ENCODE measurements at regions not wholly inside any gene's neighbourhood (a gene's known extent, or its start where the extent isn't known, plus 50 kb on each side); places are given as distances from the start of the nearest gene placed in this dataset.

DNA sequence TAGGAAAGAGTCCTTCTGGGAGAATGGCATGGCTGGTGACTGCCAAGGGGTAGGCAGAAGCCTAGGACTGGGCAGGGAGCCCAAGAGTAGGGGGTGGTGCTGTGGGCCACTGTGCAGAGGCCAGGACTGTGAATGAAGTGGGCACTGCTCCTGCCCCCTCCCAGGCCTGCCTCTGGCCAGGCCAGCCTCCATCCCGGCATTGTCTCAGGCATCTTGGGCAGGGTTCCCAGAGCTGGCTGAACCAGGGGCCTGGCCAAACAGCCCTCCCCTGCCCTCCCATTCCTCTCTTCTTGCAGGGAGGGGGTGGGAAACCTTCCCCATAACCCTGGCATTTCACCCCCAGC lies 81.6 kb downstream of the MRPL14 start:
- H3K4me1 ChIP-seq (ENCODE audit: insufficient read depth, low read length) = peaks cover 56% of the 10 kb centered on the region
- H3K27ac ChIP-seq (ENCODE audit: extremely low read length, insufficient read depth, low read length) = no peak overlapping the region
- H2AFZ ChIP-seq (ENCODE audit: low read length) = no peak overlapping the region
- no peaks in the 10 kb centered on the region for H3K36me3 ChIP-seq (replicated peaks in 1 of 2; ENCODE audit: control insufficient read depth in 1 of 2, insufficient read depth in 2 of 2, low read length in 2 of 2)
- no peak for ATAC-seq
- no CpG with 5 or more reads among the region's 1 CpG for WGBS (ENCODE audit: low lambda C conversion rate)
- no peaks in the 10 kb centered on the region for H3K9me3 ChIP-seq (ENCODE audit: low read length)
- H3K27me3 ChIP-seq (ENCODE audit: control insufficient read depth in 1 of 2, insufficient read depth in 2 of 2, low read length in 2 of 2) = peaks cover 0 to 17% of the 10 kb centered on the region in 2 experiments; a peak in 3 of 5 replicates
- H3K79me2 ChIP-seq (ENCODE audit: insufficient read depth, low read length) = no peaks in the 10 kb centered on the region
- no peak overlapping the region for H3K4me2 ChIP-seq (ENCODE audit: low read depth, low read length)
- no peak for TF ChIP-seq POLR2G (IDR thresholded peaks at IDR 0.05; ENCODE audit: low read depth, low read length)
- no peak for TF ChIP-seq ZNF432 (CRISPR knock-in tag; IDR thresholded peaks at IDR 0.05; ENCODE audit: borderline replicate concordance)
- TF ChIP-seq, protein P1, sequence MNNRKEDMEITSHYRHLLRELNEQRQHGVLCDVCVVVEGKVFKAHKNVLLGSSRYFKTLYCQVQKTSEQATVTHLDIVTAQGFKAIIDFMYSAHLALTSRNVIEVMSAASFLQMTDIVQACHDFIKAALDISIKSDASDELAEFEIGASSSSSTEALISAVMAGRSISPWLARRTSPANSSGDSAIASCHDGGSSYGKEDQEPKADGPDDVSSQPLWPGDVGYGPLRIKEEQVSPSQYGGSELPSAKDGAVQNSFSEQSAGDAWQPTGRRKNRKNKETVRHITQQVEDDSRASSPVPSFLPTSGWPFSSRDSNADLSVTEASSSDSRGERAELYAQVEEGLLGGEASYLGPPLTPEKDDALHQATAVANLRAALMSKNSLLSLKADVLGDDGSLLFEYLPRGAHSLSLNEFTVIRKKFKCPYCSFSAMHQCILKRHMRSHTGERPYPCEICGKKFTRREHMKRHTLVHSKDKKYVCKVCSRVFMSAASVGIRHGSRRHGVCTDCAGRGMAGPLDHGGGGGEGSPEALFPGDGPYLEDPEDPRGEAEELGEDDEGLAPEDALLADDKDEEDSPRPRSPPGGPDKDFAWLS (CRISPR knock-in tag; IDR thresholded peaks at IDR 0.05; ENCODE audit: borderline replicate concordance) = no peak
- TF ChIP-seq ZBTB38 (CRISPR knock-in tag; IDR thresholded peaks at IDR 0.05) = no peak
- no peak for TF ChIP-seq ZFYVE20 (CRISPR knock-in tag; IDR thresholded peaks at IDR 0.05; ENCODE audit: borderline replicate concordance, low read depth)
- TF ChIP-seq ZFP37 (CRISPR knock-in tag; IDR thresholded peaks at IDR 0.05; ENCODE audit: borderline replicate concordance) = no peak
- no peak for TF ChIP-seq ZNF577 (CRISPR knock-in tag; IDR thresholded peaks at IDR 0.05; ENCODE audit: borderline replicate concordance, low read depth)
- TF ChIP-seq MED13 (CRISPR knock-in tag; IDR thresholded peaks at IDR 0.05) = no peak
- TF ChIP-seq RBAK (CRISPR knock-in tag; IDR thresholded peaks at IDR 0.05) = no peak
- TF ChIP-seq SNRNP70 (IDR thresholded peaks at IDR 0.05; ENCODE audit: low read depth, low read length) = no peak
- TF ChIP-seq, protein P2, sequence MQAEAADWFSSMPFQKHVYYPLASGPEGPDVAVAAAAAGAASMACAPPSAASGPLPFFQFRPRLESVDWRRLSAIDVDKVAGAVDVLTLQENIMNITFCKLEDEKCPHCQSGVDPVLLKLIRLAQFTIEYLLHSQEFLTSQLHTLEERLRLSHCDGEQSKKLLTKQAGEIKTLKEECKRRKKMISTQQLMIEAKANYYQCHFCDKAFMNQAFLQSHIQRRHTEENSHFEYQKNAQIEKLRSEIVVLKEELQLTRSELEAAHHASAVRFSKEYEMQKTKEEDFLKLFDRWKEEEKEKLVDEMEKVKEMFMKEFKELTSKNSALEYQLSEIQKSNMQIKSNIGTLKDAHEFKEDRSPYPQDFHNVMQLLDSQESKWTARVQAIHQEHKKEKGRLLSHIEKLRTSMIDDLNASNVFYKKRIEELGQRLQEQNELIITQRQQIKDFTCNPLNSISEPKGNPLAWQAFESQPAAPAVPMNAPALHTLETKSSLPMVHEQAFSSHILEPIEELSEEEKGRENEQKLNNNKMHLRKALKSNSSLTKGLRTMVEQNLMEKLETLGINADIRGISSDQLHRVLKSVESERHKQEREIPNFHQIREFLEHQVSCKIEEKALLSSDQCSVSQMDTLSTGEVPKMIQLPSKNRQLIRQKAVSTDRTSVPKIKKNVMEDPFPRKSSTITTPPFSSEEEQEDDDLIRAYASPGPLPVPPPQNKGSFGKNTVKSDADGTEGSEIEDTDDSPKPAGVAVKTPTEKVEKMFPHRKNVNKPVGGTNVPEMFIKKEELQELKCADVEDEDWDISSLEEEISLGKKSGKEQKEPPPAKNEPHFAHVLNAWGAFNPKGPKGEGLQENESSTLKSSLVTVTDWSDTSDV (CRISPR knock-in tag; IDR thresholded peaks at IDR 0.05) = no peak
- TF ChIP-seq, protein P3, sequence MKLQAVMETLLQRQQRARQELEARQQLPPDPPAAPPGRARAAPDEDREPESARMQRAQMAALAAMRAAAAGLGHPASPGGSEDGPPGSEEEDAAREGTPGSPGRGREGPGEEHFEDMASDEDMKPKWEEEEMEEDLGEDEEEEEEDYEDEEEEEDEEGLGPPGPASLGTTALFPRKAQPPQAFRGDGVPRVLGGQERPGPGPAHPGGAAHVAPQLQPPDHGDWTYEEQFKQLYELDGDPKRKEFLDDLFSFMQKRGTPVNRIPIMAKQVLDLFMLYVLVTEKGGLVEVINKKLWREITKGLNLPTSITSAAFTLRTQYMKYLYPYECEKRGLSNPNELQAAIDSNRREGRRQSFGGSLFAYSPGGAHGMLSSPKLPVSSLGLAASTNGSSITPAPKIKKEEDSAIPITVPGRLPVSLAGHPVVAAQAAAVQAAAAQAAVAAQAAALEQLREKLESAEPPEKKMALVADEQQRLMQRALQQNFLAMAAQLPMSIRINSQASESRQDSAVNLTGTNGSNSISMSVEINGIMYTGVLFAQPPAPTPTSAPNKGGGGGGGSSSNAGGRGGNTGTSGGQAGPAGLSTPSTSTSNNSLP (IDR thresholded peaks at IDR 0.05; ENCODE audit: low read depth, low read length) = no peak
- H4K20me1 ChIP-seq (ENCODE audit: insufficient read depth, low read length) = no peaks in the 10 kb centered on the region
- no TSS peak for BruUV-seq (replicated peaks)
- no peak for FAIRE-seq
- in situ Hi-C loops (cut with HindIII; ENCODE audit: extremely low pct_ligation_motif_present, low pct_unique_long_range_greater_than_20kb) (no loop called here), intact Hi-C loops (cut with micrococcal nuclease; ENCODE audit: unreplicated experiment) (no loop called here)
- no peak overlapping the region for H3K4me3 ChIP-seq (replicated peaks in 1 of 3; ENCODE audit: insufficient read depth in 1 of 3, low read depth in 2 of 3, low read length in 3 of 3)
- DNase-seq (ENCODE audit: low spot score) = no peak
- ChIA-PET POLR2A (no interaction called here), CTCF (ENCODE audit: low intra/inter-chr PET ratio, low total read pairs) (no interaction called here)
- H3K9ac ChIP-seq (ENCODE audit: insufficient read depth, low read depth, low read length) = no peak overlapping the region
